Liver (tissue), 3 donors: ENCODE measurements at regions not wholly inside any gene's neighbourhood (a gene's known extent, or its start where the extent isn't known, plus 50 kb on each side); places are given as distances from the start of the nearest gene placed in this dataset.

Source experiments
- ATF3 ChIP-seq: IDR thresholded peaks from 2 replicates; pipeline ENCODE4 v1.6.1; 2016; ENCODE audit warnings: antibody characterized with exemption
- CTCF ChIP-seq: fragments of 150-350 bp; IDR thresholded peaks from 2 replicates; pipeline ENCODE4 v1.5.1; 2017; ENCODE audit warnings: improper control_type of control experiment, low read depth, low read length; ENCODE audit not compliant: missing input control
- FOXA1 ChIP-seq: IDR thresholded peaks from 2 replicates; pipeline ENCODE4 v1.6.1; 2016; ENCODE audit warnings: antibody characterized with exemption
- GABPA ChIP-seq, 2 donors: IDR thresholded peaks in 1 of 2; conservative IDR thresholded peaks in 1 of 2; 2 replicates each; pipeline ENCODE4 v1.6.1; 2016; ENCODE audit warnings: antibody characterized with exemption in 2 of 2, mild to moderate bottlenecking in 1 of 2, moderate library complexity in 1 of 2
- HNF4G ChIP-seq: IDR thresholded peaks from 2 replicates; pipeline ENCODE4 v1.6.1; 2016; ENCODE audit warnings: antibody characterized with exemption
- JUND ChIP-seq, 2 donors: IDR thresholded peaks; 2 replicates each; pipeline ENCODE4 v1.6.1; 2016; ENCODE audit warnings: antibody characterized with exemption in 2 of 2
- MAX ChIP-seq: IDR thresholded peaks from 2 replicates; pipeline ENCODE4 v1.6.1; 2016; ENCODE audit warnings: antibody characterized with exemption
- REST ChIP-seq: IDR thresholded peaks from 2 replicates; pipeline ENCODE4 v1.6.1; 2016; ENCODE audit warnings: antibody characterized with exemption, mild to moderate bottlenecking
- RXRA ChIP-seq, 2 donors: IDR thresholded peaks; 2 replicates each; pipeline ENCODE4 v1.6.1; 2017 to 2018; ENCODE audit warnings: antibody characterized with exemption in 2 of 2, mild to moderate bottlenecking in 1 of 2
- SP1 ChIP-seq: IDR thresholded peaks from 2 replicates; pipeline ENCODE4 v1.6.1; 2018; ENCODE audit warnings: antibody characterized with exemption, mild to moderate bottlenecking
- ZBTB33 ChIP-seq: IDR thresholded peaks from 2 replicates; pipeline ENCODE4 v1.6.1; 2016; ENCODE audit warnings: antibody characterized with exemption
- donor health status: healthy.
- donor health status: healthy.

GRCh38 chr9:13049223-13049622, 230.3 kb downstream of the MPDZ start:
- TF ChIP-seq CTCF (no peak), SP1 (no peak), HNF4G (no peak), MAX (no peak), RXRA (IDR thresholded peaks at IDR 0.05) (no peak), JUND (IDR thresholded peaks at IDR 0.05) (no peak), REST (no peak), ATF3 (no peak), ZBTB33 (no peak), GABPA (IDR thresholded peaks at IDR 0.05 in 1 of 2, conservative IDR thresholded peaks at IDR 0.05 in 1 of 2) (no peak), FOXA1 (no peak)
